GM12875 (cell line): ENCODE measurements at regions not wholly inside any gene's neighbourhood (a gene's known extent, or its start where the extent isn't known, plus 50 kb on each side); places are given as distances from the start of the nearest gene placed in this dataset.
A peak's percentile ranks its signal among the peaks of the same experiment; 100 is the strongest.

ENCODE experiments used
- H3K4me3 ChIP-seq: one replicate; pipeline ENCODE4 v1.5.1; 2011; ENCODE audit warnings: low read depth, low read length, control low read depth
- CTCF ChIP-seq: IDR thresholded peaks from 2 replicates; pipeline ENCODE4 v1.5.1; 2011; ENCODE audit warnings: low read depth, mild to moderate bottlenecking, control low read depth, inconsistent platforms, low read length, moderate library complexity, borderline replicate concordance; ENCODE audit not compliant: insufficient read depth

- peak overlapping the region; percentile 82 for H3K4me3 ChIP-seq
- TF ChIP-seq CTCF: no peak
Observed at GRCh38 chr2:88857951-88858411, 166.5 kb downstream of the RPIA start.

- H3K4me3 ChIP-seq: peak overlapping the region; percentile 82
- TF ChIP-seq CTCF: no peak
Observed at GRCh38 chr2:88859461-88859860, 168.0 kb downstream of the RPIA start.

- H3K4me3 ChIP-seq: peak overlapping the region; percentile 82
- TF ChIP-seq CTCF: no peak
Observed at GRCh38 chr2:88860421-88861075, 169.1 kb downstream of the RPIA start.

GRCh38 chr2:88865801-88866371 lies 174.4 kb downstream of the RPIA start:
- peak overlapping the region; percentile 82 for H3K4me3 ChIP-seq
- TF ChIP-seq CTCF: no peak

- no peak for TF ChIP-seq CTCF
- peak overlapping the region; percentile 82 for H3K4me3 ChIP-seq
Observed at GRCh38 chr2:88866756-88867155, 175.3 kb downstream of the RPIA start.

GRCh38 chr2:88868861-88869260 lies 177.4 kb downstream of the RPIA start:
- no peak for TF ChIP-seq CTCF
- peak overlapping the region; percentile 29 for H3K4me3 ChIP-seq

- no peak for TF ChIP-seq CTCF
- H3K4me3 ChIP-seq: no peak overlapping the region
Observed at GRCh38 chr2:88870267-88870839, 178.9 kb downstream of the RPIA start.
